Mesodermal cell (in vitro differentiated cells): ENCODE measurements at regions not wholly inside any gene's neighbourhood (a gene's known extent, or its start where the extent isn't known, plus 50 kb on each side); places are given as distances from the start of the nearest gene placed in this dataset.
"Not testable (repeated sequence)": the region's sequence is repeated elsewhere in the genome, so short reads cannot be mapped to it uniquely, and the experiment has no call there.

Experiments used
- H3K27ac ChIP-seq: 2 replicates; pipeline ENCODE4 v1.7.0; 2013; ENCODE audit warnings: mild to moderate bottlenecking, low read depth, low read length, moderate library complexity; ENCODE audit not compliant: severe bottlenecking
- H3K36me3 ChIP-seq: 2 replicates; pipeline ENCODE4 v1.7.1; 2013; ENCODE audit warnings: mild to moderate bottlenecking, low read length, moderate library complexity; ENCODE audit not compliant: control insufficient read depth, insufficient read depth
- H3K4me1 ChIP-seq: one replicate; pipeline ENCODE4 v1.7.1; 2013; ENCODE audit warnings: mild to moderate bottlenecking, low read length; ENCODE audit not compliant: insufficient read depth, control insufficient read depth, poor library complexity, severe bottlenecking
- H3K4me3 ChIP-seq: 2 replicates; pipeline ENCODE4 v1.7.0; 2013; ENCODE audit warnings: low read length, control low read depth, mild to moderate bottlenecking; ENCODE audit not compliant: insufficient read depth, poor library complexity, severe bottlenecking; ENCODE audit errors: extremely low read depth
- H3K9me3 ChIP-seq: 2 replicates; pipeline ENCODE4 v1.7.1; 2013; ENCODE audit warnings: mild to moderate bottlenecking, low read length, moderate library complexity; ENCODE audit not compliant: control insufficient read depth
- WGBS, 2 experiments: methylation state at CpG; one replicate each; pipeline ENCODE4 v1.1.5; 2013; ENCODE audit warnings: missing lambda C conversion rate in 2 of 2; ENCODE audit not compliant: insufficient coverage in 2 of 2; 5-methylcytosine and 5-hydroxymethylcytosine counted together

GRCh38 chr9:84501587-84501986 is 161.0 kb upstream of the SLC28A3 start:
- peaks cover 8% of the 10 kb centered on the region for H3K9me3 ChIP-seq
- peaks cover 10% of the 10 kb centered on the region for H3K4me1 ChIP-seq
- no peak overlapping the region for H3K4me3 ChIP-seq
- H3K27ac ChIP-seq = no peak overlapping the region
- H3K36me3 ChIP-seq = no peaks in the 10 kb centered on the region

- H3K27ac ChIP-seq = no peak overlapping the region
- H3K4me1 ChIP-seq = peaks cover 10% of the 10 kb centered on the region
- peaks cover 8% of the 10 kb centered on the region for H3K9me3 ChIP-seq
- H3K4me3 ChIP-seq = no peak overlapping the region
- H3K36me3 ChIP-seq = no peaks in the 10 kb centered on the region
Measured at GRCh38 chr9:84502066-84502465, 161.5 kb upstream of the SLC28A3 start.

GRCh38 chr9:84504360-84504759 is 163.8 kb upstream of the SLC28A3 start:
- H3K36me3 ChIP-seq = no peaks in the 10 kb centered on the region
- H3K4me3 ChIP-seq = no peak overlapping the region
- no peak overlapping the region for H3K27ac ChIP-seq
- H3K4me1 ChIP-seq = peaks cover 10% of the 10 kb centered on the region
- WGBS, 2 experiments = 93 to 100% methylated on average over 2 of the region's 2 CpGs
- peaks cover 13% of the 10 kb centered on the region for H3K9me3 ChIP-seq

GRCh38 chr9:84511651-84512050 is 157.9 kb upstream of the NTRK2 start:
- Histone ChIP-seq H3K4me3 (no peak overlapping the region), H3K27ac (no peak overlapping the region), H3K9me3 (peaks cover 5% of the 10 kb centered on the region), H3K36me3 (no peaks in the 10 kb centered on the region), H3K4me1 (no peaks in the 10 kb centered on the region)
- WGBS, 2 experiments = no CpG with 5 or more reads among the region's 2 CpGs

DNA sequence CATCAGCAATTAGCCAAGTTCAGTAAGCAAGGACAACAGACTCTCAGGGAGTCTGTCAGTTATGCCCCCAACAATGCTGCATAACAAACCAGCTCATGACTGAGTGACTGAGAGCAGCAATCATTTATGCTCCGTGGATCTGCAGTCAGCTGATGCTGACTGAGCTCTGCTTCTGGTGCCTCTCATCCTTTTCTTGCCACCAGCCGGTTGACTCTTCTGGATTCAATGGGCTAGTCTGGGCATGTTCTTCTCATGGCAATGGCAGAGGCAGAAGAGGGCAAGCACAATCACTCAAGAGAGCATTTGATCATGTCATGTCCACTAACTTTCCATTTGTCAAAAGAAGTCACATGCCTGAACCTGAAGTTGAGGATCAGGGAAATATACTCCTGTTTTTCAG is 157.0 kb upstream of the NTRK2 start:
- 76 to 91% methylated on average over 2 of the region's 2 CpGs for WGBS, 2 experiments

DNA sequence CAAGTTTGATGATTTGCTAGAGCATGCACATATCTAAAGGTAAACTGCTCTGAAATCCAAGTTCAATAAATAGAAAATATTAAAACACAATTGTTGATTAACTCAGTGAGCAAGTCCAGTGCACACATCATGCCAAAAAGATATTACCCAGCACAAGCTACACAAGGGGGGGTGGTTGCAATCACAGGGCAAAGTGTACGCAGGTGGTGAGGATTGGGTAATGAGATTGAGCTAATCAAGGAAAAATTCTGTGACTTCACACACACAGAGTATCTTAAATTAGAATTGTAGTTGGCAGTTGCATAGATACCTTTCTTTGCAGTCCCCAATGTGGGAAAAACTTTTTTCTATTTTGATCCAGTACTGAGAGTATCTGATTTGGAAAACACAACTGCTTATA is 156.1 kb upstream of the NTRK2 start:
- WGBS, 2 experiments = no CpG with 5 or more reads among the region's 1 CpG
- no peak overlapping the region for H3K4me3 ChIP-seq

More for the DNA sequence above, 157.0 kb upstream of the NTRK2 start:
- H3K27ac ChIP-seq = no peak overlapping the region
- H3K36me3 ChIP-seq = no peaks in the 10 kb centered on the region
- no peaks in the 10 kb centered on the region for H3K4me1 ChIP-seq
- H3K9me3 ChIP-seq = peaks cover under 1% of the 10 kb centered on the region
- no peak overlapping the region for H3K4me3 ChIP-seq

DNA sequence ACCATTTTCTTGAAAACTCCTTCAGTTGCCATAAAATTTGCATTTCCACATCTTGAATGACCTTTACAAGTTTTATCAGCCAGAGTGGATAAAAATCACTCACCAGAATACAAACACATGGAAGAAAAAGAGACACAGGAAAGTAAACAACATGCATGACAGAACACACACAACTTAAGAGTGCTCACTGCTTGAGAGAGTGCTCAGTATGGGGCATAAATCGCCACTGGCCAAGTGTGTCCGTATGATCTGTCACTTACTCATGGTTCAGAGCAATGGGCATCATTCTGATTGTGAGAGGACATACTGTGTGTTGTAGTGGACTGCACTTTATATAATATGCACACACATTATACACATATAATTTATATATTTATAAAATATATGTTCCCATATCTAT is 155.6 kb upstream of the NTRK2 start:
- Histone ChIP-seq H3K4me1 (no peaks in the 10 kb centered on the region), H3K4me3 (no peak overlapping the region), H3K36me3 (no peaks in the 10 kb centered on the region), H3K27ac (no peak overlapping the region), H3K9me3 (no peaks in the 10 kb centered on the region)
- WGBS, 2 experiments = 100% methylated on average over 2 of the region's 2 CpGs; no CpG with 5 or more reads in 1 of the 2 experiments

More for the DNA sequence above, 156.1 kb upstream of the NTRK2 start:
- Histone ChIP-seq H3K9me3 (no peaks in the 10 kb centered on the region), H3K4me1 (no peaks in the 10 kb centered on the region), H3K27ac (no peak overlapping the region), H3K36me3 (no peaks in the 10 kb centered on the region)

- Histone ChIP-seq H3K4me3 (no peak overlapping the region), H3K27ac (no peak overlapping the region), H3K4me1 (no peaks in the 10 kb centered on the region), H3K9me3 (no peaks in the 10 kb centered on the region), H3K36me3 (no peaks in the 10 kb centered on the region)
- 78 to 87% methylated on average over 4 to 5 of the region's 5 CpGs for WGBS, 2 experiments
Measured at GRCh38 chr9:84514421-84514820, 155.1 kb upstream of the NTRK2 start.

GRCh38 chr9:84517026-84517425 is 152.5 kb upstream of the NTRK2 start:
- 93 to 100% methylated on average over 2 of the region's 5 CpGs for WGBS, 2 experiments
- Histone ChIP-seq H3K27ac (no peak overlapping the region), H3K4me3 (no peak overlapping the region), H3K4me1 (no peaks in the 10 kb centered on the region), H3K36me3 (no peaks in the 10 kb centered on the region), H3K9me3 (no peaks in the 10 kb centered on the region)

GRCh38 chr9:84519413-84519812 is 150.1 kb upstream of the NTRK2 start:
- Histone ChIP-seq H3K9me3 (no peaks in the 10 kb centered on the region), H3K27ac (no peak overlapping the region), H3K4me3 (no peak overlapping the region), H3K36me3 (no peaks in the 10 kb centered on the region), H3K4me1 (no peaks in the 10 kb centered on the region)
- WGBS, 2 experiments = 90 to 92% methylated on average over 4 to 5 of the region's 5 CpGs

DNA sequence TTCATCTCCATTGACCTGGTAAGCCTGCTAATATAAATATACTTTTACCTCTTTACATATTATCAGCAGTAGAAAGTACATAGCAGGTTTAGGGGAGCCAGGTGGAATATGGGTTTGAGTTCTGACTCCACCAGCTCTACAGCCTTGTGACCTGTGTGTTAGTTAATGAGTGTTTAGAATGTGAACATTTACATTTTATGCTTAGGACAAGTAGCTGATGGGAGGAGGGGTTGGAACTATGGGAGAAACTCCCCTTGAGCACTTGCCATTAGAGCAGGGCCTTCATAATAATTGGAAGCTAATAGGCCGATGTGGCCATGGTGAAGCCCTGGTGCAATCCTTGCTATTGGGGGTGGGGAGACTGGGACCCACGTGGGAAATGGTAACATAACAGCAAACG is 148.3 kb upstream of the NTRK2 start:
- Histone ChIP-seq H3K4me3 (no peak overlapping the region), H3K36me3 (no peaks in the 10 kb centered on the region), H3K4me1 (no peaks in the 10 kb centered on the region), H3K9me3 (no peaks in the 10 kb centered on the region), H3K27ac (no peak overlapping the region)
- 83% methylated on average over 1 of the region's 3 CpGs; no CpG with 5 or more reads in 1 of the 2 experiments for WGBS, 2 experiments

DNA sequence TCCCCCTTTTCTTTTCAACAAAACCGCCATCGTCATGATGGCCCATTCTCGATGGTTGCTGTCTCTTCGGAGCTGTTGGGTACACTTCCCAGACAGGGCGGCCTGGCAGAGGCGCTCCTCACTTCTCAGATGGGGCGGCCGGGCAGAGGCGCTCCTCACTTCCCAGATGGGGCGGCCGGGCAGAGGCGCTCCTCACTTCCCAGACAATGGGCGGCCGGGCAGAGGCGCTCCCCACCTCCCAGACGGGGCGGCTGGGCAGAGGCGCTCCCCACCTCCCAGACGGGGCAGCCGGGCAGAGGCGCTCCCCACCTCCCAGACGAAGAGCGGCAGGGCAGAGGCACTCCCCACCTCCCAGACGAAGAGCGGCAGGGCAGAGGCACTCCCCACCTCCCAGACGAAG is 143.3 kb upstream of the NTRK2 start:
- not testable (repeated sequence) for H3K36me3 ChIP-seq, H3K9me3 ChIP-seq, H3K27ac ChIP-seq, H3K4me1 ChIP-seq, H3K4me3 ChIP-seq
- WGBS, 2 experiments = 97 to 99% methylated on average over 15 to 17 of the region's 26 CpGs
